ENCODE measurements at regions not wholly inside any gene's neighbourhood (a gene's known extent, or its start where the extent isn't known, plus 50 kb on each side); places are given as distances from the start of the nearest gene placed in this dataset.

DNA sequence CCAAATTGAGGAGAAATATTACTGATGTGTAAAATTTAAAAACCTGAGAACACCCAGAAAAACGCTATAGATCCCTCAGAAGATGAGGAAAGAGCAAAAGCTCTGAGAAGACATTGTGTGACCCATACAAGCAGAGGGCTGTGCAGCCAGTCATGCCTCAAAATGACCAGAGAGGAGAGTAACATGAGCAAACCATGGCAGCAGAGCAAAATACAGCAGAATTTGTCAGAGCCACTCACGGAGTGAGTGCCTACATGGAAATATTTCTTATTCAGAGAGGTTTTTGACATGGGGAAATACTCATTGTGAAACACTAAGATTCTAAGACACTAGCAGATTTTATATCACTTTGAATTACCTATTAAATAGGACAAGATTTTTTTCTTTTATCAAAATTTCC lies 96.8 kb upstream of the DNAJC10 start:
- Histone ChIP-seq H3K4me3 (ENCODE audit: low read depth, low read length) (no peak overlapping the region), H3K4me1 (ENCODE audit: insufficient read depth) (no peaks in the 10 kb centered on the region), H3K27ac (ENCODE audit: low read depth) (no peak overlapping the region), H3K36me3 (ENCODE audit: insufficient read depth) (no peaks in the 10 kb centered on the region)
- no peak for DNase-seq (ENCODE audit: extremely low spot score)
- WGBS: 87% methylated on average over 2 of the region's 2 CpGs

DNA sequence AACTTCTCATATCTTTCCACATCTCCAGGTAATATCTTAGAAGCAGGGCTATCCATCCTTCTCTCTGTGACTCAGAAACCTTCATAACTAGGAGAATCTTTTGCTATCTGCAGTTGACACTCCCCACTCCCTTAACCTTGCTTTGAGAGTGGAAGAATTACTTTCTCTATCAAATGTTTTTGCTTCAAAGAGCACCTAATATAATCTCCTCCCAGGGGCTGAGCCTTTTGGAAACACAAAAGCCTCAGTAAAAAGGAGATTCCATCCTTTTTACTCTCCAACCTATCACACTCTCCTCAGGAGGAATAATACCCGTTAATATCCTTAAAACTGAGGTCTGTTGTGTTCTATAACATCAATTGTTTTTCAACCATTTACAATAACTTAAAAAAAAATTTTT lies 94.9 kb upstream of the DNAJC10 start:
- H3K4me3 ChIP-seq (ENCODE audit: low read depth, low read length): no peak overlapping the region
- no peak overlapping the region for H3K27ac ChIP-seq (ENCODE audit: low read depth)
- no peaks in the 10 kb centered on the region for H3K4me1 ChIP-seq (ENCODE audit: insufficient read depth)
- DNase-seq (ENCODE audit: extremely low spot score): no peak
- 90% methylated on average over 1 of the region's 1 CpG for WGBS
- no peaks in the 10 kb centered on the region for H3K36me3 ChIP-seq (ENCODE audit: insufficient read depth)

DNA sequence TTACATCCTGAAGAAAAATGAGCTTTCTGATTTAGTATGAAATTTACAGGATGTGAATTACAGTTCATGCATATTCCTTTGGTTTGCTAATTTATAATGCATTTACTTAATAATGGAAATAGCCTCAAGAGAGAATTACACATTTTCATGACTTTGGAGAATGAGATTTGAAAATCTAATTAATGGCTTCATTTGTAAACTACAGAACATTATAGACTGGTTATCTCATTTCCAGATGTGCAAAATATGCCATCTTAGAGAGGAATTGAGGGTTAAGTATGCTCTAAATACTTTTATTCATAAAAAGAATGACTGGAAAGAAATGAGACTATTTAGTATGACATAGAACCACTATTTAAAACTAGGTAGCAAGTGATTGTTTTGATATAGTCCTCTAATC lies 94.2 kb upstream of the DNAJC10 start:
- no peak for DNase-seq (ENCODE audit: extremely low spot score)
- no peak overlapping the region for H3K27ac ChIP-seq (ENCODE audit: low read depth)
- H3K36me3 ChIP-seq (ENCODE audit: insufficient read depth): no peaks in the 10 kb centered on the region
- no peaks in the 10 kb centered on the region for H3K4me1 ChIP-seq (ENCODE audit: insufficient read depth)
- no peak overlapping the region for H3K4me3 ChIP-seq (ENCODE audit: low read depth, low read length)

DNA sequence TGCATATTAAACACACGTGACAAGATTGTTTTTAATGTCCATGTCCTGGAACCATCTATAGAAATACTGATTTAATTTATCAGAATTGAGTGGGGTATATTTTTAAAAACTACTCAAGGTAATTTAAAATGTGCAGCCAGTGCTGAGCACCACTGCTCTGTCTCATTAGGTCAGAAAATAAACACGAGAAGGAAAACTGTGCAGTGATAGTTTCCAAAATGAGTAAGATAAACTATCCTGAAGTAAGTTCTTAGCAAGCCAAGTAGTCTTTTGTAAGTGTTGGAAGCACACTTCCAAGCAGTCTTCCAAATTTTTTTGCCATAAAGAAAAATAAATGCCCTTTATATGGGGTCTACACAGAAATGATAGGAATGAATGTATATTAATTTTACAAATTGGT lies 93.8 kb upstream of the DNAJC10 start:
- no peak for DNase-seq (ENCODE audit: extremely low spot score)
- Histone ChIP-seq H3K36me3 (ENCODE audit: insufficient read depth) (no peaks in the 10 kb centered on the region), H3K4me1 (ENCODE audit: insufficient read depth) (no peaks in the 10 kb centered on the region), H3K4me3 (ENCODE audit: low read depth, low read length) (no peak overlapping the region), H3K27ac (ENCODE audit: low read depth) (no peak overlapping the region)
- 35% methylated on average over 2 of the region's 2 CpGs for WGBS

DNA sequence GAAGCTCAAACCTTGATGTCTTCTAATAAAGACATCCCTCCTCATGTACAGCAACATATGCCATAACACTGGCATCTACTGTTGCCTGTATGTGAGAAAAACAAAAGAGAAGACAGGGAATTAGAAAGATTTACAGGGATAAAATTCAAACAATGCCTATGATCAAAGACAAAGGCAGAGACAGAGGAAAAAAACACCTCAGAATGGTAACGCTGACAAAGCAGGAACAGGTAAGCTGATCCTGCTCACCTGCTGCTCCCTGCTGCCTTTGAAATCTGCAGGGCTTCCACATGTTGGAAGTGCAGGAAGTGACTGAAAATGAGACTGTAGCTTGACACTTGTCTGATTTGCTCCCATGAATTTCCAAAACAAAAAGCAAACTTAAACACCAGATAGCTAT lies 90.2 kb upstream of the DNAJC10 start:
- no peak overlapping the region for H3K4me3 ChIP-seq (ENCODE audit: low read depth, low read length)

DNA sequence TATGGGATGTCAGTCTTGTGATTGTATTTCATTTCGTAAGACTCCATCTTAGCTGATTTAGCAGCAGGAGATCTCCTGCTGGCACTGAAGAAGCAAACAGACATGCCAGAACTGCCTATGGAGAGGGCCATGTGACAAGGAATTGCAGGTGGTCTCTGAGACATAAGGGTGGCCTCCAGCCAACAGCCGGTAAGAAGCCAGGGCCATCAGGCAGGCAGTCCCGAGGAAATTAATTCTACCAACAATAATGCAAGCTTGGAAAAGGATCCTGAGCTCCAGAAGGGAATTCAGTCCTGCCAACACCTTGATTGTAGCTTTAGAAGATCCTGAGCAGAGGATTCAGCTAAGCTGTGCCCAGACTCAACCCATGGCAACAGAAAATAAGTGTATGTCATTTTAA lies 87.1 kb upstream of the DNAJC10 start:
- Histone ChIP-seq H3K27ac (ENCODE audit: low read depth) (no peak overlapping the region), H3K36me3 (ENCODE audit: insufficient read depth) (no peaks in the 10 kb centered on the region), H3K4me1 (ENCODE audit: insufficient read depth) (no peaks in the 10 kb centered on the region), H3K4me3 (ENCODE audit: low read depth, low read length) (no peak overlapping the region)
- WGBS: 72% methylated on average over 3 of the region's 3 CpGs
- DNase-seq (ENCODE audit: extremely low spot score): no peak

More for the DNA sequence above, 90.2 kb upstream of the DNAJC10 start:
- no peaks in the 10 kb centered on the region for H3K4me1 ChIP-seq (ENCODE audit: insufficient read depth)
- 77% methylated on average over 1 of the region's 1 CpG for WGBS
- DNase-seq (ENCODE audit: extremely low spot score): no peak
- no peaks in the 10 kb centered on the region for H3K36me3 ChIP-seq (ENCODE audit: insufficient read depth)
- no peak overlapping the region for H3K27ac ChIP-seq (ENCODE audit: low read depth)

DNA sequence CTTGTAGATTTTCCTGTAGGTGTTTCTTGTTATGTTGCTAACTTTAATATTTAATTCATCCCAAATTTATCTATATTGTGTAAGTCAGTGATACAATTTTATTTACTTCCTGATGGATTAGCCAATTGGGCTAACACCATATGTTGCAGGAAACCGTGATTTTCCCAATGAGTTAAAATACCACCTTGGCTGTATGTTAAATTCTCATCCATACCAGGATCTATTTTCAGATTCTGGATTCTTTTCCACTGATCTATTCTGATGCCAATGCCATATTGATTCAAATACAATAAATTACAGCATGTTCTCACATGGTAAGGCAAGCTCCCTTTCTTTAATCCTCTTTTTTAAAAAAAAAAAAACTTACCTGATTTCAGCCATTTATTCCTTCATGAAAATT lies 85.8 kb upstream of the DNAJC10 start:
- no peaks in the 10 kb centered on the region for H3K36me3 ChIP-seq (ENCODE audit: insufficient read depth)
- DNase-seq (ENCODE audit: extremely low spot score): no peak
- no peaks in the 10 kb centered on the region for H3K4me1 ChIP-seq (ENCODE audit: insufficient read depth)
- H3K27ac ChIP-seq (ENCODE audit: low read depth): no peak overlapping the region
- no peak overlapping the region for H3K4me3 ChIP-seq (ENCODE audit: low read depth, low read length)
- 94% methylated on average over 1 of the region's 1 CpG for WGBS

DNA sequence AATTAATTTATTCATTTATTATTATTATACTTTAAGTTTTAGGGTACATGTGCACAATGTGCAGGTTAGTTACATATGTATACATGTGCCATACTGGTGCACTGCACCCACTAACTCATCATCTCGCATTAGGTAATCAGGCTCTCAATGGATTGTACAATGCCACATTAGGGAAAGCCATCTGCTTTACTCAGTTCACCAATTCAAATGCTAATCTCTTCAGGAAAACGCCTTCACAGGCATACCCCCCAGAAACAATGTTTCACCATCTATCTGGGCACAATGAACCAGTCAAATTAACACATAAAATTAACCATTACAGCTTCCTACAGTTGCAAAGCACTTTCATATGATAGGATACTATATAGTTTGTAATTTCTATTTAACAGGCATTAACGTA lies 84.8 kb upstream of the DNAJC10 start:
- 84% methylated on average over 3 of the region's 3 CpGs for WGBS
- no peak for DNase-seq (ENCODE audit: extremely low spot score)
- H3K4me1 ChIP-seq (ENCODE audit: insufficient read depth): no peaks in the 10 kb centered on the region
- H3K27ac ChIP-seq (ENCODE audit: low read depth): no peak overlapping the region
- H3K4me3 ChIP-seq (ENCODE audit: low read depth, low read length): no peak overlapping the region
- H3K36me3 ChIP-seq (ENCODE audit: insufficient read depth): no peaks in the 10 kb centered on the region

DNA sequence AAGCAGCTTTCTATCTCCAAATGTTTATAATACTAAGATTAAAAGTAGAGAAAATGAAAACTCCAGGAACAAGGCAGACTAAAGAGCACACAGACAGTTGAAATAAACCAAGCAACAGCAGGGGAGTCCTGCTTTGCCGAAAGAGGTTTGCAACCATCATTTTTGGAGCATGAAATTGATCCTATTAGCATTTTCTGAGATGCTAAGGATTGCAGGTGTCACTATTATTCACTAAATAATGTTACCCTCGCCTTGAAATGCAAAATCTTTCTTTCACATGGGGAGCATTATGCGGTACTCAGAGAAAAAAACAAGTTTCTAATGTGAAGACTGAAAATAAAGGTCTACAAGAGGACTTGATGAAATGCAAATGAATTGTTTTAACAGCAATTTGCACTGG lies 81.7 kb upstream of the DNAJC10 start:
- DNase-seq (ENCODE audit: extremely low spot score): no peak
- Histone ChIP-seq H3K4me1 (ENCODE audit: insufficient read depth) (no peaks in the 10 kb centered on the region), H3K27ac (ENCODE audit: low read depth) (no peak overlapping the region), H3K4me3 (ENCODE audit: low read depth, low read length) (no peak overlapping the region), H3K36me3 (ENCODE audit: insufficient read depth) (no peaks in the 10 kb centered on the region)
- 74% methylated on average over 3 of the region's 3 CpGs for WGBS

DNA sequence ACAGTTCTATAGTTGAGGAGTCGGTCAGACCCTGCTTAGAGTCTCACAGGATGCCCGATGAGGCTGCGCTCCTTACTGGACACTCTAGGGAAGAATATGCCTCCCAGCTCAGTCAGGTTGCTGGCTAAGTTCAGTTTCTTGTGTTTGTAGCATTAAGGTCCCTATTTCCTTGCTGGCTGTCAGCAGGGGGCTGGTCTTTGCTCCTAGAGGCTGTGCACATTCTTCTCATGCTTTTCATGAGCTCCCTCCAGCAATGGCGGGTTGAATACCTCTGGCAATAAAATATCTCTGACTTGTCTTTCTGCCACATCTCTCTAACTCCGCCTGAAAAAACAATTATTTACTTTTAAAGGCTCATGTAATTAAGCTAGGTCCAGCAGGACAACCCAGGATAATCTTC lies 79.4 kb upstream of the DNAJC10 start:
- H3K4me1 ChIP-seq (ENCODE audit: insufficient read depth): no peaks in the 10 kb centered on the region
- WGBS: 83% methylated on average over 5 of the region's 5 CpGs
- H3K4me3 ChIP-seq (ENCODE audit: low read depth, low read length): no peak overlapping the region
- DNase-seq (ENCODE audit: extremely low spot score): no peak
- H3K27ac ChIP-seq (ENCODE audit: low read depth): no peak overlapping the region
- H3K36me3 ChIP-seq (ENCODE audit: insufficient read depth): no peaks in the 10 kb centered on the region

DNA sequence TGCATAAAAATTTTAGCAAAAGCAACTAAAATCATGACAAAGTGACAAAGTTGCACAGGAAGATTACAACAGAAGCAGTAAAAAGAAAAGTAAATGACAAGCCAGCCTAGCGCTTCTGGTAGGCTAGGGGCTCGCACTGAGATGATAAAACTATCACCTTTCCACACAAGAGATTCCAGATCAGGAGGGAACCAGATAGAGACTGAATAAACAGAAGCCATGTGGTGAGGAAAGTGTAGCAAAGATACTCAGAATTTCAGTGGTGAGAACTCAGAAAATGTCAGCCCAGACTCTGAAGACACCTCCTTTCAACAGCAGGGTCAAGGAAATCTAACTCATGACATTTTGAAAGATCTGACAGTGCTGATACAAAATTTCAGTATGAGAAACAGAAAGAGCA lies 77.4 kb upstream of the DNAJC10 start:
- WGBS: 93% methylated on average over 2 of the region's 2 CpGs
- DNase-seq (ENCODE audit: extremely low spot score): no peak

DNA sequence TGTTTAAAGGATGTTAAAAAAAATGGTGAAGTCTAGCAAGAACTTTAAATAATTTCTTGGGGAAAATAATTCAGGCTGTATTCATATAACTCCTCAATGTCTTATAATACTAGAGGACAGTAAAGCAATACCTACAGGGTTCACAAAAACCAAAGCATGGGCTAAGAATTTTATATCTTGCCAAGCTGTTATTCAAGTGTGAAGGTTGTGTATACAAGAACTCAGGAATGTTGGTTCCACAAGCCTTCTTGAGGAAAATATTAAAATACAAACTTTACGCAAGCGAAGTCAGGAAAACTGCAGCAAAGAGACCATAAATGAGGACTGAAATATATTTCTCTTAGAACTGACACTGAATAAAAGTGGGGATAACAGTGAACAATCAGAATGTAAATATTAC lies 76.1 kb upstream of the DNAJC10 start:
- Histone ChIP-seq H3K27ac (ENCODE audit: low read depth) (no peak overlapping the region), H3K4me3 (ENCODE audit: low read depth, low read length) (no peak overlapping the region), H3K36me3 (ENCODE audit: insufficient read depth) (no peaks in the 10 kb centered on the region), H3K4me1 (ENCODE audit: insufficient read depth) (no peaks in the 10 kb centered on the region)
- WGBS: 91% methylated on average over 2 of the region's 2 CpGs
- no peak for DNase-seq (ENCODE audit: extremely low spot score)

More for the DNA sequence above, 77.4 kb upstream of the DNAJC10 start:
- no peaks in the 10 kb centered on the region for H3K4me1 ChIP-seq (ENCODE audit: insufficient read depth)
- H3K4me3 ChIP-seq (ENCODE audit: low read depth, low read length): no peak overlapping the region
- no peaks in the 10 kb centered on the region for H3K36me3 ChIP-seq (ENCODE audit: insufficient read depth)
- no peak overlapping the region for H3K27ac ChIP-seq (ENCODE audit: low read depth)

DNA sequence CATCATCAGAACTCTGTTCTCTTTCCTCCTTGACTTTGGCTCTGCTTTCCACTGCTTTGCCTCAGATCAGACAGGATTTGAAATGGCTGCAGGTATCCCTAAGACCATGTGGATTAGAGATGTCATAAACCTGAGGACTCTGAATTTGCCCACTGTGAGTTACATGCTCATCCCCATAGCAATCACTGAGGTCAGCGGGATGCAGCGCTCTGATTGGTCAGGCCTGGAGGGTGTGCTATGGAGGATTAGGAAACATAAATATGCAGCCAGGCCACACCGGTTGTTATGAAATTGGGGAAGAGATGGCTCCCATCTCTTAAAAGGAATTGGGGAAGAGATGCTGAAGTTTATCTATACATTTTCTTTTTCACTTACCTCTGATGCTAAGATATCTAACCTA lies 73.7 kb upstream of the DNAJC10 start:
- Histone ChIP-seq H3K4me3 (ENCODE audit: low read depth, low read length) (no peak overlapping the region), H3K4me1 (ENCODE audit: insufficient read depth) (no peaks in the 10 kb centered on the region), H3K27ac (ENCODE audit: low read depth) (no peak overlapping the region), H3K36me3 (ENCODE audit: insufficient read depth) (no peaks in the 10 kb centered on the region)
- DNase-seq (ENCODE audit: extremely low spot score): no peak
- WGBS: 64% methylated on average over 3 of the region's 3 CpGs

DNA sequence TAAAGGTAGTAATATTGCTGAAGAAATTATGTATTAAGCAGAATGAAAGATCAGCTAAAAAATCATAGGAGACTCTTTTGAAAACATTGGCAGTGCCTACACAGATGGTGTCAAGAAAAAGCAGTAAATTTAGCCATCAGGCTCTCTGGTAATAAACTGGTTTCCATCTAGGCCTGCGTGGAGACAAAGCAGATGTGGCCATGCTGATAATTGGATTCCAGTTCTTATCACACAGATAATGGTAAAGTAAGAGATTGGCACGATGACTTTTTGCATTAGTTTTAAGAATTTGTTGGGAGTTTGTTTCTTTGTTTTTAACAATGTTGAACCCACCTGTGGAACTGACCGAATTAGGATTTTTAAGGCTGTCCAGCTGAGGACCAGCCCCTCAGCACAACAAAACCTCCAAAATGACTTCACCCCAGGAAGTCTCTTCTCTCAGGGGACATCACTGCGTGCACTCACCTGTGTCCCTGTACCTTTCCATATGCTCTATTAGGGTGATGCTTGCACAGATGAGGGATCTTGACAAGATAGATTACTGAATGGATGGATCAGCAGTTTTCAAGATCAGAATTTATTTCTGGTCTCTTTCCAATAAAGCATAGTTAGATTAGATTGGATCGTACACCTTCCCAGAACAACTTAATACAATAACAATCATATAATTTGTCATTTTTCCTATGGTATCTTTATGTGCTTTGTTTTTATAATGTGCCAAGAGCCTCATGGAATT lies 69.1 kb upstream of the DNAJC10 start:
- Histone ChIP-seq H3K36me3 (ENCODE audit: insufficient read depth) (no peaks in the 10 kb centered on the region), H3K4me3 (ENCODE audit: low read depth, low read length) (no peak overlapping the region), H3K27ac (ENCODE audit: low read depth) (no peak overlapping the region), H3K4me1 (ENCODE audit: insufficient read depth) (no peaks in the 10 kb centered on the region)
- no peak for DNase-seq (ENCODE audit: extremely low spot score)
- WGBS: 80% methylated on average over 5 of the region's 5 CpGs

DNA sequence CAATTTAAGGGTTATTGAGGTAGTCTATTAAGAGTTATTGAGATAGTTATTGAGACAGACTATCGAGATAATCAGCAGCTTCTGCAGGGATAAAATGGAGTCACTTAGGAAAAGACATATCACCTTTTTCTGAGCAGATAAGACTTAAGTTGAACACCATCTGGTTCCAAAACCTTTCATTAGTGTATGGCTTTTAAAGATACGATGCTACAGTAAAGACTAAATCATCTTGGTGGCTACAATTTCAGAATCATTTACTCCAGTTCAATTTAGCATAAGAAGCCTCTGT lies 68.6 kb upstream of the DNAJC10 start:
- Histone ChIP-seq H3K27ac (ENCODE audit: low read depth) (no peak overlapping the region), H3K4me3 (ENCODE audit: low read depth, low read length) (no peak overlapping the region), H3K36me3 (ENCODE audit: insufficient read depth) (no peaks in the 10 kb centered on the region), H3K4me1 (ENCODE audit: insufficient read depth) (no peaks in the 10 kb centered on the region)
- WGBS: 90% methylated on average over 2 of the region's 2 CpGs
- no peak for DNase-seq (ENCODE audit: extremely low spot score)
